B cell (primary cell): ENCODE measurements at regions not wholly inside any gene's neighbourhood (a gene's known extent, or its start where the extent isn't known, plus 50 kb on each side); places are given as distances from the start of the nearest gene placed in this dataset.

Experiments
- ATAC-seq: fragments of 200-7000 bp; cut with Tn5 transposase; one replicate; pipeline ENCODE4 v1.10.0; 2021; ENCODE audit warnings: low read depth, mild to moderate bottlenecking, moderate number of reproducible peaks, moderate library complexity
- CTCF ChIA-PET: fragments of 350-600 bp; sonication (Branson Sonifier 250); formaldehyde crosslinking; loops from one replicate; lab custom pipeline; 2021; ENCODE audit warnings: antibody characterized with exemption, inconsistent platforms; lab: Charles Lee
- POLR2A ChIA-PET: fragments of 350-600 bp; sonication (Branson Sonifier 250); formaldehyde crosslinking; loops from one replicate; lab custom pipeline; 2021; ENCODE audit warnings: antibody characterized with exemption; lab: Charles Lee
- DNase-seq: peaks from one replicate; pipeline ENCODE4 v3.0.0; 2013
- H2AFZ ChIP-seq: 2 replicates; pipeline ENCODE4 v1.6.1; 2012; ENCODE audit warnings: mild to moderate bottlenecking, low read depth, low read length; ENCODE audit not compliant: insufficient read depth, poor library complexity, severe bottlenecking
- H3K27ac ChIP-seq, 2 donors: 1 replicate in 1 of 2; 2 replicates in 1 of 2; pipeline ENCODE4 v1.5.1; 2012 to 2013; ENCODE audit warnings: low read length in 2 of 2, mild to moderate bottlenecking in 2 of 2, moderate library complexity in 1 of 2
- H3K27me3 ChIP-seq, 4 experiments: fragments of 200-600 bp in 1 of 4; sonication (generic) in 1 of 4; replicated peaks in 1 of 4; 1 replicate in 2 of 4; 2 replicates in 2 of 4; pipeline versions ENCODE4 v1.6.1 to v1.7.0; 2013 to 2016; ENCODE audit warnings: low read length in 3 of 4, mild to moderate bottlenecking in 2 of 4, mixed read lengths in 1 of 4, moderate library complexity in 1 of 4; ENCODE audit not compliant: insufficient read depth in 4 of 4, control insufficient read depth in 3 of 4; ENCODE audit errors: control extremely low read depth in 1 of 4
- H3K36me3 ChIP-seq, 2 experiments: replicated peaks in 1 of 2; 1 replicate in 1 of 2; 2 replicates in 1 of 2; pipeline versions ENCODE4 v1.6.1 to v1.7.1; 2013; ENCODE audit warnings: low read length in 1 of 2; ENCODE audit not compliant: insufficient read depth in 2 of 2, control insufficient read depth in 1 of 2; ENCODE audit errors: control extremely low read depth in 1 of 2, extremely low read depth in 1 of 2
- H3K4me1 ChIP-seq, 2 donors: fragments of 200-600 bp in 1 of 2; sonication (generic) in 1 of 2; 1 replicate in 1 of 2; 2 replicates in 1 of 2; pipeline versions ENCODE4 v1.5.1 to v1.6.1; 2013 to 2017; ENCODE audit warnings: low read length in 2 of 2; ENCODE audit not compliant: control insufficient read depth in 2 of 2, insufficient read depth in 2 of 2
- H3K4me2 ChIP-seq: replicated peaks from 2 replicates; pipeline ENCODE3; 2012; ENCODE audit warnings: mild to moderate bottlenecking, low read depth, low read length; ENCODE audit not compliant: poor library complexity, severe bottlenecking
- H3K4me3 ChIP-seq, 5 experiments: fragments of 200-600 bp in 1 of 5; sonication (generic) in 1 of 5; 1 replicate in 3 of 5; 2 replicates in 2 of 5; pipeline versions ENCODE4 v1.5.1 to v1.7.0; 2011 to 2016; ENCODE audit warnings: low read length in 4 of 5, mild to moderate bottlenecking in 4 of 5, low read depth in 2 of 5, control low read depth in 1 of 5, moderate library complexity in 1 of 5; ENCODE audit not compliant: insufficient read depth in 1 of 5; ENCODE audit errors: control extremely low read depth in 1 of 5, extremely low read depth in 1 of 5
- H3K79me2 ChIP-seq: fragments of 200-600 bp; sonication (generic); one replicate; pipeline ENCODE4 v1.6.0; 2016; ENCODE audit warnings: low read length; ENCODE audit not compliant: control insufficient read depth, insufficient read depth
- H3K9ac ChIP-seq: fragments of 200-600 bp; sonication (generic); 2 replicates; pipeline ENCODE4 v1.6.1; 2017; ENCODE audit warnings: mild to moderate bottlenecking, low read length, moderate library complexity
- H3K9me3 ChIP-seq, 3 donors: one replicate each; pipeline versions ENCODE4 v1.6.1 to v1.7.1; 2013; ENCODE audit warnings: low read length in 2 of 3; ENCODE audit not compliant: control insufficient read depth in 2 of 3, insufficient read depth in 1 of 3; ENCODE audit errors: control extremely low read depth in 1 of 3
- H4K20me1 ChIP-seq: 2 replicates; pipeline ENCODE4 v1.6.0; 2012; ENCODE audit warnings: mild to moderate bottlenecking, low read length; ENCODE audit not compliant: insufficient read depth, control insufficient read depth, poor library complexity, severe bottlenecking
- H3K27ac Mint-ChIP-seq: one replicate; pipeline ENCODE4 v1.8.0; 2021; ENCODE audit warnings: mixed read lengths
- H3K27me3 Mint-ChIP-seq: one replicate; pipeline ENCODE4 v1.8.0; 2021; ENCODE audit warnings: mixed read lengths
- H3K4me1 Mint-ChIP-seq: one replicate; pipeline ENCODE4 v1.8.0; 2021; ENCODE audit warnings: mixed read lengths
- H3K4me3 Mint-ChIP-seq: one replicate; pipeline ENCODE4 v1.8.0; 2021; ENCODE audit warnings: mixed read lengths
- H3K9me3 Mint-ChIP-seq: one replicate; pipeline ENCODE4 v1.8.0; 2022; ENCODE audit warnings: mixed read lengths; ENCODE audit not compliant: insufficient read depth
- EZH2 ChIP-seq: IDR thresholded peaks from 2 replicates; pipeline ENCODE4 v1.6.1; 2012; ENCODE audit warnings: borderline replicate concordance, low read depth, mild to moderate bottlenecking, moderate library complexity, low read length; ENCODE audit not compliant: insufficient read depth, poor library complexity, severe bottlenecking
- WGBS: methylation state at CpG from one replicate; pipeline ENCODE4 v1.1.5; 2013; ENCODE audit warnings: missing lambda C conversion rate; ENCODE audit not compliant: insufficient coverage; 5-methylcytosine and 5-hydroxymethylcytosine counted together
- intact Hi-C: fragments of 100-400 bp; cut with micrococcal nuclease; formaldehyde crosslinking; loops from one replicate; pipeline ENCODE4 v1.10.0; 2022
- TF ChIP-seq, protein P1 (sequence below): fragments of 200-600 bp; IDR thresholded peaks from one replicate; pipeline ENCODE4 v1.8.0; 2022; ENCODE audit warnings: antibody characterized with exemption, mild to moderate bottlenecking

DNA sequence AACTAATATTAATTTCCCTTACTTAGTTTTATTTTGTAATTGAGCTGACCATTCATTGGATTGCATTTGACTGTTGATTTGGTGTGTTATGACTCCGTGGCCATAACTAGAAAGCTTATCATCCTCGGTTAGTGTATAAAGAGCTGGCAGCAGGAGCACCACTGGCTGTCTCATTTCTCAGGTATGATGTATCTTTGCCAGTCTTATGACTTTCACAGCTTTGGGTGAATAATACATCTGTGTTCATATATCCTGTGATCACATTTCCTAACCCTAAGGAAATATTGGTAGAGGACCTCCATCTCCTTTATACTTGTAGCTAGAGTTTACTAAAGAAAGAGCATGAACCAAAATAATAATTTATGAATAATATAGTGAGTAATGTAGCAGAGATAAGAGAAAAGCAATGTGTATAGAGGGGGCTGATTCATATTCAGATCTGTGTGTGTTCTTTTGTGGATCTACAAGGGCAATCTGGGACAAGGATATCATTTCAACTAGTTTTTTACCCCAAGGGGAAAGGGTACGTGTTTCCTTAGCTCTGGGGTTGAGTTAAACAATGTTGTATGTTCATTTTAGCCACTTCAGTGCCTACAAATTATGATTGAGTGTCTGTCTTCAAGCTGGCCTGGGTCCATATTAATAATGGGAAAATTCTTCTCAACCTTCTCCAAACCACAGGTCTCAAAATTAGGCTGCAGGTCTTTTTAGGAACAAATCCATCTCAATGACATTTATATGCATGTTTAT lies 901.7 kb downstream of the NTRK3 start:
- Mint-ChIP-seq H3K4me3 (no peak overlapping the region), H3K9me3 (peaks cover 2% of the 10 kb centered on the region)
- WGBS = no CpG with 5 or more reads among the region's 3 CpGs

DNA sequence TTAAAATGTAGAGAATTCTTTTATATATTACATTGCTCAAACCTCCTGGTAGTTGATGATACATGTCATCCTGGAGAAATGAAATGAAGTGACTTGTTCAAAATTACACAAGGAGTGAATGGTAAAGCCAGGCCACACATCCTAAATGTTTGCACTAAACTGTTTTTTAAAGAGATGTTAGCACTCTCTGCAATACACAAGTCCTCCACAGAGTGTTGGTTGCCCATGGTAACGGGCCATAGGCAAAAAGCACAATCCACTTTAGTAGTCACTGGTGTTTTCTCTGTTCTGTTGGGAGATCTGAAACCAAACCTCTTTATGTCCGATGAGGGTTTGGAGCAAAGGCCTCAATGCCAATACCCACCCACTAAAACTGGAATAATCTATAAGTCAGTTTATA lies 907.4 kb downstream of the NTRK3 start:
- Mint-ChIP-seq H3K4me3 (no peak overlapping the region), H3K9me3 (peaks cover 6% of the 10 kb centered on the region), H3K4me1 (no peaks in the 10 kb centered on the region), H3K27me3 (no peaks in the 10 kb centered on the region), H3K27ac (no peak overlapping the region)
- Histone ChIP-seq H3K4me1 (no peaks in the 10 kb centered on the region), H3K9ac (no peak overlapping the region), H3K27ac (no peak overlapping the region), H3K27me3 (no peaks in the 10 kb centered on the region), H3K79me2 (no peaks in the 10 kb centered on the region), H3K9me3 (no peaks in the 10 kb centered on the region), H3K36me3 (no peaks in the 10 kb centered on the region), H4K20me1 (no peaks in the 10 kb centered on the region), H3K4me2 (no peak overlapping the region), H2AFZ (no peak overlapping the region), H3K4me3 (no peak overlapping the region)
- intact Hi-C loops = no loop called here
- no CpG with 5 or more reads among the region's 2 CpGs for WGBS
- ChIA-PET CTCF (no interaction called here), POLR2A (no interaction called here)
- no peak for DNase-seq
- no peak for ATAC-seq
- TF ChIP-seq EZH2 = no peak
- TF ChIP-seq, protein P1, sequence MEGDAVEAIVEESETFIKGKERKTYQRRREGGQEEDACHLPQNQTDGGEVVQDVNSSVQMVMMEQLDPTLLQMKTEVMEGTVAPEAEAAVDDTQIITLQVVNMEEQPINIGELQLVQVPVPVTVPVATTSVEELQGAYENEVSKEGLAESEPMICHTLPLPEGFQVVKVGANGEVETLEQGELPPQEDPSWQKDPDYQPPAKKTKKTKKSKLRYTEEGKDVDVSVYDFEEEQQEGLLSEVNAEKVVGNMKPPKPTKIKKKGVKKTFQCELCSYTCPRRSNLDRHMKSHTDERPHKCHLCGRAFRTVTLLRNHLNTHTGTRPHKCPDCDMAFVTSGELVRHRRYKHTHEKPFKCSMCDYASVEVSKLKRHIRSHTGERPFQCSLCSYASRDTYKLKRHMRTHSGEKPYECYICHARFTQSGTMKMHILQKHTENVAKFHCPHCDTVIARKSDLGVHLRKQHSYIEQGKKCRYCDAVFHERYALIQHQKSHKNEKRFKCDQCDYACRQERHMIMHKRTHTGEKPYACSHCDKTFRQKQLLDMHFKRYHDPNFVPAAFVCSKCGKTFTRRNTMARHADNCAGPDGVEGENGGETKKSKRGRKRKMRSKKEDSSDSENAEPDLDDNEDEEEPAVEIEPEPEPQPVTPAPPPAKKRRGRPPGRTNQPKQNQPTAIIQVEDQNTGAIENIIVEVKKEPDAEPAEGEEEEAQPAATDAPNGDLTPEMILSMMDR = no peak

More for the DNA sequence above, 901.7 kb downstream of the NTRK3 start:
- no peak for ATAC-seq
- no peak for TF ChIP-seq EZH2
- TF ChIP-seq, protein P1 = no peak
- H3K27ac ChIP-seq = no peak overlapping the region
- no peak overlapping the region for H2AFZ ChIP-seq
- no peak overlapping the region for H3K9ac ChIP-seq
- H3K4me2 ChIP-seq = no peak overlapping the region
- H3K27me3 ChIP-seq = no peaks in the 10 kb centered on the region
- DNase-seq = no peak
- Mint-ChIP-seq H3K27me3 (no peaks in the 10 kb centered on the region), H3K27ac (no peak overlapping the region), H3K4me1 (no peaks in the 10 kb centered on the region)
- no peaks in the 10 kb centered on the region for H3K36me3 ChIP-seq
- no peaks in the 10 kb centered on the region for H3K9me3 ChIP-seq
- POLR2A ChIA-PET = no interaction called here
- CTCF ChIA-PET = no interaction called here
- no peak overlapping the region for H3K4me3 ChIP-seq
- intact Hi-C loops = no loop called here
- H4K20me1 ChIP-seq = no peaks in the 10 kb centered on the region
- no peaks in the 10 kb centered on the region for H3K79me2 ChIP-seq
- H3K4me1 ChIP-seq = no peaks in the 10 kb centered on the region
